Neural cell (in vitro differentiated cells): ENCODE measurements at regions not wholly inside any gene's neighbourhood (a gene's known extent, or its start where the extent isn't known, plus 50 kb on each side); places are given as distances from the start of the nearest gene placed in this dataset.

Experiments used
- H2AFZ ChIP-seq: fragments of 200-600, 300-800 bp; sonication (generic), shearing (Covaris generic); 2 replicates; pipeline ENCODE4 v1.6.0; 2014; ENCODE audit warnings: low read depth, mild to moderate bottlenecking, antibody characterized with exemption, low read length, moderate library complexity
- H3F3A ChIP-seq: fragments of 200-600 bp; shearing (Covaris generic); 2 replicates; pipeline ENCODE4 v1.6.1; 2016; ENCODE audit warnings: mild to moderate bottlenecking, moderate library complexity, mixed read lengths, antibody characterized with exemption, low read length; ENCODE audit not compliant: insufficient read depth, poor library complexity, severe bottlenecking
- H3K27ac ChIP-seq: fragments of 200-600, 300-800 bp; sonication (generic), shearing (Covaris generic); 2 replicates; pipeline ENCODE4 v1.5.1; 2014; ENCODE audit warnings: mild to moderate bottlenecking, low read length, moderate library complexity
- H3K27me3 ChIP-seq: fragments of 300-800, 200-600 bp; sonication (generic), shearing (Covaris generic); 2 replicates; pipeline ENCODE4 v1.6.0; 2014; ENCODE audit warnings: mild to moderate bottlenecking, low read depth, low read length, moderate library complexity; ENCODE audit not compliant: insufficient read depth
- H3K36me3 ChIP-seq: fragments of 300-800, 200-600 bp; sonication (generic), shearing (Covaris generic); 2 replicates; pipeline ENCODE4 v1.5.1; 2014; ENCODE audit warnings: mild to moderate bottlenecking, antibody characterized with exemption, low read length, moderate library complexity; ENCODE audit not compliant: insufficient read depth
- H3K4me2 ChIP-seq: fragments of 300-800, 200-600 bp; sonication (generic), shearing (Covaris generic); 2 replicates; pipeline ENCODE4 v1.6.0; 2014; ENCODE audit warnings: mild to moderate bottlenecking, low read length
- H3K4me3 ChIP-seq: fragments of 300-800, 200-600 bp; sonication (generic), shearing (Covaris generic); 2 replicates; pipeline ENCODE4 v1.5.1; 2014; ENCODE audit warnings: mild to moderate bottlenecking, low read length, moderate library complexity
- H3K79me2 ChIP-seq: fragments of 200-600 bp; shearing (Covaris generic); replicated peaks from 2 replicates; pipeline ENCODE4 v1.6.0; 2014; ENCODE audit warnings: mild to moderate bottlenecking, low read length, moderate library complexity; ENCODE audit not compliant: insufficient read depth
- H3K9ac ChIP-seq: fragments of 300-800, 200-600 bp; sonication (generic), shearing (Covaris generic); 2 replicates; pipeline ENCODE4 v1.6.1; 2016; ENCODE audit warnings: mild to moderate bottlenecking, low read length, mixed read lengths
- H3K9me2 ChIP-seq: fragments of 200-600 bp; shearing (Covaris generic); 2 replicates; pipeline ENCODE4 v1.6.1; 2016; ENCODE audit warnings: mild to moderate bottlenecking, low read length, mixed read lengths; ENCODE audit not compliant: insufficient read depth
- H3K9me3 ChIP-seq: fragments of 200-600, 300-800 bp; sonication (generic), shearing (Covaris generic); 2 replicates; pipeline ENCODE4 v1.6.1; 2016; ENCODE audit warnings: mild to moderate bottlenecking, mixed run types, low read length, moderate library complexity, mixed read lengths
- H4K20me1 ChIP-seq: fragments of 200-600 bp; shearing (Covaris generic); 2 replicates; pipeline ENCODE4 v1.6.1; 2016; ENCODE audit warnings: mild to moderate bottlenecking, mixed run types; ENCODE audit not compliant: insufficient read depth
- EP300 ChIP-seq: fragments of 450-650 bp; conservative IDR thresholded peaks from 2 replicates; pipeline ENCODE4 v1.6.1; 2014; ENCODE audit warnings: antibody characterized with exemption, mild to moderate bottlenecking, moderate library complexity; ENCODE audit not compliant: poor library complexity, severe bottlenecking
- EZH2 ChIP-seq: fragments of 200-600, 300-800 bp; shearing (Covaris generic), sonication (generic); IDR thresholded peaks from 2 replicates; pipeline ENCODE4 v1.6.1; 2014; ENCODE audit warnings: antibody characterized with exemption, low read length, borderline replicate concordance, mild to moderate bottlenecking; ENCODE audit not compliant: insufficient read depth, poor library complexity, severe bottlenecking
- MXI1 ChIP-seq: fragments of 450-650 bp; conservative IDR thresholded peaks from 2 replicates; pipeline ENCODE4 v1.6.1; 2014; ENCODE audit warnings: antibody characterized with exemption, mild to moderate bottlenecking; ENCODE audit not compliant: poor library complexity, severe bottlenecking
- POLR2AphosphoS5 ChIP-seq: IDR thresholded peaks from 2 replicates; pipeline ENCODE4 v1.6.1; 2012
- RAD21 ChIP-seq: fragments of 450-650 bp; conservative IDR thresholded peaks from 2 replicates; pipeline ENCODE4 v1.6.1; 2014; ENCODE audit warnings: antibody characterized with exemption, mild to moderate bottlenecking, moderate library complexity
- SMC3 ChIP-seq: fragments of 450-650 bp; conservative IDR thresholded peaks from 2 replicates; pipeline ENCODE4 v1.6.1; 2014; ENCODE audit warnings: antibody characterized with exemption, mild to moderate bottlenecking, moderate library complexity; ENCODE audit not compliant: poor library complexity
- TAF1 ChIP-seq: IDR thresholded peaks from 2 replicates; pipeline ENCODE4 v1.6.1; 2012; ENCODE audit warnings: low read depth
- TF ChIP-seq, protein P1 (sequence below): IDR thresholded peaks from 2 replicates; pipeline ENCODE4 v1.6.1; 2012; ENCODE audit warnings: borderline replicate concordance
- TF ChIP-seq, protein P2 (sequence below): fragments of 450-650 bp; IDR thresholded peaks from 2 replicates; pipeline ENCODE4 v1.5.1; 2014; ENCODE audit warnings: antibody characterized with exemption, mild to moderate bottlenecking, moderate library complexity; ENCODE audit not compliant: poor library complexity, severe bottlenecking

DNA sequence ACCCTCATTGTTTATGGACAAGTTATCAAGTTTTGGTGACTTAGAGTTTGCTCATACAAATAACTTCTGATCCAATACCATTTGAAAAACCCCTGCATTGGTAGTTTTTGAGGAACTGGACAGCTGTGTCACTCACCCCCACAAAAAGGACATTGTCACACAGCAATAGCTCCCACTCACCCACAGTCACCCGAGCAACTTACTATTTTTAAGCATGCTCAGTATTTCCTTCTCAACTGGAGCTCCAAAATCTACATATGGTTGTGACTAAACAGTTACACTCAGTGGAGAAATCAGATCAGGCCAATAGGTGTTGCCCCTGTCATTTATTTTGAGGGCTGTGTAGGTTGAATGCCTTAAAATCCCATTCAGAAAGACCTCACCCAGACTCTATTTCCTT lies 165.2 kb upstream of the AUTS2 start:
- no peaks in the 10 kb centered on the region for H3K9me3 ChIP-seq
- H3K9me2 ChIP-seq = no peaks in the 10 kb centered on the region
- no peak overlapping the region for H2AFZ ChIP-seq
- no peaks in the 10 kb centered on the region for H4K20me1 ChIP-seq
- no peak overlapping the region for H3K9ac ChIP-seq
- TF ChIP-seq MXI1 = no peak
- no peak for TF ChIP-seq EP300
- TF ChIP-seq SMC3 = no peak
- TF ChIP-seq RAD21 = no peak
- TF ChIP-seq, protein P1, sequence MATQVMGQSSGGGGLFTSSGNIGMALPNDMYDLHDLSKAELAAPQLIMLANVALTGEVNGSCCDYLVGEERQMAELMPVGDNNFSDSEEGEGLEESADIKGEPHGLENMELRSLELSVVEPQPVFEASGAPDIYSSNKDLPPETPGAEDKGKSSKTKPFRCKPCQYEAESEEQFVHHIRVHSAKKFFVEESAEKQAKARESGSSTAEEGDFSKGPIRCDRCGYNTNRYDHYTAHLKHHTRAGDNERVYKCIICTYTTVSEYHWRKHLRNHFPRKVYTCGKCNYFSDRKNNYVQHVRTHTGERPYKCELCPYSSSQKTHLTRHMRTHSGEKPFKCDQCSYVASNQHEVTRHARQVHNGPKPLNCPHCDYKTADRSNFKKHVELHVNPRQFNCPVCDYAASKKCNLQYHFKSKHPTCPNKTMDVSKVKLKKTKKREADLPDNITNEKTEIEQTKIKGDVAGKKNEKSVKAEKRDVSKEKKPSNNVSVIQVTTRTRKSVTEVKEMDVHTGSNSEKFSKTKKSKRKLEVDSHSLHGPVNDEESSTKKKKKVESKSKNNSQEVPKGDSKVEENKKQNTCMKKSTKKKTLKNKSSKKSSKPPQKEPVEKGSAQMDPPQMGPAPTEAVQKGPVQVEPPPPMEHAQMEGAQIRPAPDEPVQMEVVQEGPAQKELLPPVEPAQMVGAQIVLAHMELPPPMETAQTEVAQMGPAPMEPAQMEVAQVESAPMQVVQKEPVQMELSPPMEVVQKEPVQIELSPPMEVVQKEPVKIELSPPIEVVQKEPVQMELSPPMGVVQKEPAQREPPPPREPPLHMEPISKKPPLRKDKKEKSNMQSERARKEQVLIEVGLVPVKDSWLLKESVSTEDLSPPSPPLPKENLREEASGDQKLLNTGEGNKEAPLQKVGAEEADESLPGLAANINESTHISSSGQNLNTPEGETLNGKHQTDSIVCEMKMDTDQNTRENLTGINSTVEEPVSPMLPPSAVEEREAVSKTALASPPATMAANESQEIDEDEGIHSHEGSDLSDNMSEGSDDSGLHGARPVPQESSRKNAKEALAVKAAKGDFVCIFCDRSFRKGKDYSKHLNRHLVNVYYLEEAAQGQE = no peak
- TF ChIP-seq TAF1 = no peak
- TF ChIP-seq, protein P2, sequence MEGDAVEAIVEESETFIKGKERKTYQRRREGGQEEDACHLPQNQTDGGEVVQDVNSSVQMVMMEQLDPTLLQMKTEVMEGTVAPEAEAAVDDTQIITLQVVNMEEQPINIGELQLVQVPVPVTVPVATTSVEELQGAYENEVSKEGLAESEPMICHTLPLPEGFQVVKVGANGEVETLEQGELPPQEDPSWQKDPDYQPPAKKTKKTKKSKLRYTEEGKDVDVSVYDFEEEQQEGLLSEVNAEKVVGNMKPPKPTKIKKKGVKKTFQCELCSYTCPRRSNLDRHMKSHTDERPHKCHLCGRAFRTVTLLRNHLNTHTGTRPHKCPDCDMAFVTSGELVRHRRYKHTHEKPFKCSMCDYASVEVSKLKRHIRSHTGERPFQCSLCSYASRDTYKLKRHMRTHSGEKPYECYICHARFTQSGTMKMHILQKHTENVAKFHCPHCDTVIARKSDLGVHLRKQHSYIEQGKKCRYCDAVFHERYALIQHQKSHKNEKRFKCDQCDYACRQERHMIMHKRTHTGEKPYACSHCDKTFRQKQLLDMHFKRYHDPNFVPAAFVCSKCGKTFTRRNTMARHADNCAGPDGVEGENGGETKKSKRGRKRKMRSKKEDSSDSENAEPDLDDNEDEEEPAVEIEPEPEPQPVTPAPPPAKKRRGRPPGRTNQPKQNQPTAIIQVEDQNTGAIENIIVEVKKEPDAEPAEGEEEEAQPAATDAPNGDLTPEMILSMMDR = no peak
- TF ChIP-seq EZH2 = no peak
- no peak for TF ChIP-seq POLR2AphosphoS5
- no peak overlapping the region for H3K4me2 ChIP-seq
- H3F3A ChIP-seq = no peaks in the 10 kb centered on the region
- no peaks in the 10 kb centered on the region for H3K79me2 ChIP-seq
- H3K4me3 ChIP-seq = no peak overlapping the region
- no peak overlapping the region for H3K27ac ChIP-seq
- H3K36me3 ChIP-seq = no peaks in the 10 kb centered on the region
- no peaks in the 10 kb centered on the region for H3K27me3 ChIP-seq

DNA sequence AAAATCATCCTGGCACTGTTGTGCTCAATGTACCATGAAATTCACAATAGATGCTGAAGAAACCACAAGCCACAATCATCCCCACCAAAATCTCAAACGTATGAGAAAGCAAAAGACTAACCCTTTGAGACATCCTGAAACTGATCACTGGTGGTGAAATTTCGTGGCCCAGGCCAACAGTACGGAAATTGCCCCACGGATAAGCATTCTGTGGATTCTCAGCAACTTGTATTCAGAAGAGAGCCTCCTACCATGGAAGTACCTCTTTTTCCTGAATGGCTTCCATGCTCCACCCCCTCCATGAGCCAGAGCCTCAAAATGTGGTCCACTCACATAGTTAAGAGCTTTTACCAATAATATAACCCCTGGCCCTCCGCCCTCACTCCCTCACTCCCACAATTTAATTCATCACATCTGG lies 163.9 kb upstream of the AUTS2 start:
- Histone ChIP-seq H3K4me2 (no peak overlapping the region), H3K9ac (no peak overlapping the region), H3K79me2 (no peaks in the 10 kb centered on the region), H3F3A (no peaks in the 10 kb centered on the region), H2AFZ (no peak overlapping the region), H3K9me3 (no peaks in the 10 kb centered on the region), H3K9me2 (no peaks in the 10 kb centered on the region), H3K4me3 (no peak overlapping the region), H3K27ac (no peak overlapping the region), H4K20me1 (no peaks in the 10 kb centered on the region), H3K27me3 (no peaks in the 10 kb centered on the region), H3K36me3 (no peaks in the 10 kb centered on the region)
- no peak for TF ChIP-seq EP300
- no peak for TF ChIP-seq EZH2
- no peak for TF ChIP-seq TAF1
- TF ChIP-seq, protein P2 = no peak
- no peak for TF ChIP-seq RAD21
- TF ChIP-seq, protein P1 = no peak
- no peak for TF ChIP-seq SMC3
- no peak for TF ChIP-seq MXI1
- no peak for TF ChIP-seq POLR2AphosphoS5
